ENCODE measurements at regions not wholly inside any gene's neighbourhood (a gene's known extent, or its start where the extent isn't known, plus 50 kb on each side); places are given as distances from the start of the nearest gene placed in this dataset.

DNA sequence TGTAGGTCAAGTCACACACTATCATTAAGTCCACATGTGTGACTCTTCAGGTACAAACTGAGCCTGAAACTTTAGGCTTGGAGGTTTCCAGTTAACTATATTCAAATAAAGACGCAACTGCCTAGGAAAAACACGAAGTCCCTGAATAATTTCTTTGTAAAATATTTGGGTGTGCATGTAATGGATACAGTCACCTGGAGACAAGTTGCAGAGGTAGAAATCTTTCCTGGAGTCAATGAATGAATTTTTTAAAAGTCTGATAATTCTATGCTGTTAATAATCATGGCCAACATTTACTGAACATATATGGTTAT is 132.7 kb downstream of the MTX3 start:
- DNase-seq (ENCODE audit: low read depth): no peak
- no peak for TF ChIP-seq CTCF (IDR thresholded peaks at IDR 0.05; ENCODE audit: control insufficient read depth, insufficient read depth, low read depth, low read length, missing control alignments)
- H3K4me3 ChIP-seq (ENCODE audit: control insufficient read depth, low read depth, low read length): no peak overlapping the region

DNA sequence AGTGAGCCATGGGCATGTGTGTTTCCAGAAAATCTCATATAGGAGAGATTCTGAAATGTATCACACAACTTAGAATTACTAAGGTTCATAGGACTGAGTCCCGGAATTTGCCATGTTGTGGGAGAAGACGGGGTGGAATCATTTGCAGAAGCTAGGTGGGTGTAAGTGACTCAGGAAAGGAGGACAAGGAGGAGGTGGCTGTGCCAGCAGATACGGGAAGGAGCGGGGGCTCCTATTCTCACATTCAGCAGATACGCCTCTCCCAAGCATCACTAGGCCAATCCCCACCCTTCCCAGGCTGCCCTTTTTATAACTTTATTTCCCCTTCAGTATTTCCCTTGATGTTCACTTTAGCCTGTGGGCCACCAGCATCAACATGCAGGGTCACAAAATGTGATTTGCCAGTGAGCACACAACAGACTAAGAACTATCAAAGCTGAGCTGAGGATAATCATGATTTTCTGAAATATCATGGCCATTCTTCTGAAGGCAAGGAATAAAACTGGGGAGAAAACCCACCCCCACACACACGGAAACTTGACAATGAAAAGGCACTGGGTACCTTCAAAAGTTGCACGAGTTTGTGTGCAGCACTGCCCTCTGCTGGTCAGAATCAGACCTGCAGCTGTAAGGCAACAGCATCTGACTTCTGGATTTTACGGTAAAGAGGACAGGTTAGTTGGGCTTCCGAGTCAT is 133.2 kb downstream of the MTX3 start:
- peak; percentile 88 for TF ChIP-seq CTCF (IDR thresholded peaks at IDR 0.05; ENCODE audit: control insufficient read depth, insufficient read depth, low read depth, low read length, missing control alignments)
- H3K4me3 ChIP-seq (ENCODE audit: control insufficient read depth, low read depth, low read length): no peak overlapping the region
- no peak for DNase-seq (ENCODE audit: low read depth)

DNA sequence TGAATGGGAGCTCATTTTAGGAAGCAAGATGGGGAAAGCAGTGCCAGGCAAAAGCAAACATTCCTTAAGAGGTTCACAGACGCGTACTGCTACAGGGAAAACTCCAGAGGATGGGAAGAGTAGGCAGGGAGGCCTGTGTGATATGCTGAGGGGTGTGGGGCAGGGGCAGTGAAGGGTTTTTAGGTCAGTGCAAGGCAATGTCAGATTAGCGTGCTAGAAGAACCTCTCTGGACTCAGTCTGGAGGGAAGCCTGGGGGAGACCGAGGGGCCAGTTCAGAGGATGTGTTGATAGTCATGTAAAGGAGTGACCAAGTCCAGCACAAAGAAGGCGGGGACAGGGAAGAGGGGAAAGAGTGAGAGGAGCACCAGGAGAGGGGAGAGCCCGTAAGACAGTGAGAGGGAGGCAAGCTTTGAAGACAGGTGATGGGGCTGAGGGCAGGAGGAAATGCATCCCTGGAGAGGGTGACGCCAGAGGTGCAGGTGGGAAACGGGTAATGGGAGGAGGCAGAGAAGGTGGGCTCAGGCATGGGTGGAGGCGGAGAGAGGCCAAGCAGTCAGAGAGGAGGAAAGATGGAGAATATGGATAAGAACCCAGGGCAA is 134.5 kb downstream of the MTX3 start:
- DNase-seq (ENCODE audit: low read depth): no peak
- no peak overlapping the region for H3K4me3 ChIP-seq (ENCODE audit: control insufficient read depth, low read depth, low read length)

DNA sequence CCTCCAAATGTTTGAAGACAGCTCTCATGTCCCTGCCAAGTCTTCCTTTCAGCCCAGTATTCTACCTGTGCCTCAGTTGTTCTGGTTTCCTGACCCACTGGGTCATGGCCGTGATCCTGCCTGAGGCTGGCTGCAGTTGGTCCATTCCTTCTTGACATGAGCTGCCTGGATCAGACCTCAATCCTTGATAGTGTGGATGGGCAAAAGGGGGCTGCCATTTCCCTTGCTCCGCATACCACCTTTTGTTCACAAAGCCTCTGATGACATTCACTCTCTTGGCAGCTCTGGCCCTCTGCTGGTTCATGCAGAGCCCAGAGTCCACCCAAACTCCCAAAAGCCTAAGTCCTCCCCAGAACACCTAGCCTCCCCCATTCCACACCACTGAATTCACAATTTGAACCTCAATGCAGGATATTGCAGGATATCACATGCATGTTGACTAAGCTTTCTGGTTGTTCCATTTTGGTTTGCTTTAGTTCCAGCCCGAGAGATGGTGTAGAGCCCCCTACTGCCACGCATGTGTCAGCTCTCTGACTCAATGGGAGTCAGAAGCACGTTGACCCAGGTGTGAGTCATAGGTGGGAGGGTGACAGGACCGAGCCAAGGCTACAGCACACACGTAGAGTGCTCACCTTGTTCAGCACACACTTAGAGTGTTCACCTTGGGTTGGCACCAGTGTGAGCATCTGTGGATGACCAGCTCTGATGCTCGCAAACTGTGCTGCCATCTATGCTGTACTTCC is 137.2 kb downstream of the MTX3 start:
- DNase-seq (ENCODE audit: low read depth): no peak

More for the DNA sequence above, 134.5 kb downstream of the MTX3 start:
- no peak for TF ChIP-seq CTCF (IDR thresholded peaks at IDR 0.05; ENCODE audit: control insufficient read depth, insufficient read depth, low read depth, low read length, missing control alignments)

GRCh38 chr5:79853028-79853427 is 138.0 kb downstream of the MTX3 start:
- DNase-seq (ENCODE audit: low read depth): no peak

More for the DNA sequence above, 137.2 kb downstream of the MTX3 start:
- TF ChIP-seq CTCF (IDR thresholded peaks at IDR 0.05; ENCODE audit: control insufficient read depth, insufficient read depth, low read depth, low read length, missing control alignments): peak; percentile 5
- H3K4me3 ChIP-seq (ENCODE audit: control insufficient read depth, low read depth, low read length): no peak overlapping the region

DNA sequence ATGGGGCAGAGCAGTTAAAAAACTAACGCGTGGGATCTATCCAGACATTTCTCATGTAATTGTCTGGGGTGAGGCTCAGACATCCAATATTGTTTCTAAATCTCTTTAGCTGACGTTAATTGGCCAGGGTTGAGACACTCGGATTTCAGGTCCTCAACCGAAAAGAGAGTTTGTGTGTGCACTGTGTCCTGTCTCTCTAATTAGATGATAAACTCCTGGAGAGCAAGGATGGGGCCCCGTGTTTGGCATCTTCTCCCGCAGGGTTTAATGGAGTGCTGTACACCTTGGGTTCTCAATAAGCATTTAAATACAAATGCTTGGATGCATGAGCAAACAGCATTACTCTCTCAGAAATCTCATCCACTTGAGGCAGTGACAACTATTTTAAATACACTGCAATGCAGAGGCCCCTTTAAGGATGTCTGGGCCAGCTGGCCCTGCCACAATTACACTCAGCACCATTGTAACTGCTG is 139.6 kb downstream of the MTX3 start:
- H3K4me3 ChIP-seq (ENCODE audit: control insufficient read depth, low read depth, low read length): no peak overlapping the region
- no peak for TF ChIP-seq CTCF (IDR thresholded peaks at IDR 0.05; ENCODE audit: control insufficient read depth, insufficient read depth, low read depth, low read length, missing control alignments)
- no peak for DNase-seq (ENCODE audit: low read depth)

More at GRCh38 chr5:79853028-79853427, 138.0 kb downstream of the MTX3 start:
- no peak for TF ChIP-seq CTCF (IDR thresholded peaks at IDR 0.05; ENCODE audit: control insufficient read depth, insufficient read depth, low read depth, low read length, missing control alignments)
- H3K4me3 ChIP-seq (ENCODE audit: control insufficient read depth, low read depth, low read length): no peak overlapping the region

Data from AG09309 (cell line).